Loucy (cell line): ENCODE measurements at regions not wholly inside any gene's neighbourhood (a gene's known extent, or its start where the extent isn't known, plus 50 kb on each side); places are given as distances from the start of the nearest gene placed in this dataset.

Experiments
- CTCF ChIP-seq: fragments of 200-600 bp; sonication (generic); conservative IDR thresholded peaks from 2 replicates; pipeline ENCODE4 v1.5.1; 2014; ENCODE audit warnings: mild to moderate bottlenecking, antibody characterized with exemption, low read length
- EZH2phosphoT487 ChIP-seq: fragments of 200-600 bp; IDR thresholded peaks from 2 replicates; pipeline ENCODE4 v1.6.1; 2018; ENCODE audit warnings: antibody characterized with exemption, mild to moderate bottlenecking, moderate library complexity, borderline replicate concordance

GRCh38 chr3:66675366-66675765, 174.5 kb upstream of the LRIG1 start:
- TF ChIP-seq EZH2phosphoT487: no peak
- no peak for TF ChIP-seq CTCF
